GM23338 (cell line): ENCODE measurements at regions not wholly inside any gene's neighbourhood (a gene's known extent, or its start where the extent isn't known, plus 50 kb on each side); places are given as distances from the start of the nearest gene placed in this dataset.

Experiments
- ATAC-seq: fragments of 200-7000 bp; cut with Tn5 transposase; 3 replicates; pipeline ENCODE4 v1.9.1; 2020
- DNase-seq: peaks from one replicate; pipeline ENCODE4 v3.0.0-alpha.2; 2015; ENCODE audit warnings: low spot score
- H2AFZ ChIP-seq: fragments of 200-600 bp; sonication (generic); 2 replicates; pipeline ENCODE4 v1.8.0; 2016; ENCODE audit warnings: antibody characterized with exemption, mild to moderate bottlenecking, moderate library complexity
- H3F3A ChIP-seq: fragments of 200-600 bp; sonication (generic); replicated peaks from 2 replicates; pipeline ENCODE4 v1.8.0; 2017; ENCODE audit warnings: antibody characterized with exemption, mixed run types, low read depth
- H3K27ac ChIP-seq: fragments of 200-600 bp; sonication (generic); 2 replicates; pipeline ENCODE4 v1.6.1; 2016; ENCODE audit warnings: low read depth
- H3K27me3 ChIP-seq: fragments of 200-600 bp; sonication (generic); 2 replicates; pipeline ENCODE4 v1.8.0; 2016; ENCODE audit warnings: mild to moderate bottlenecking, mixed run types, moderate library complexity; ENCODE audit not compliant: insufficient read depth
- H3K36me3 ChIP-seq: fragments of 200-600 bp; sonication (generic); 2 replicates; pipeline ENCODE4 v1.8.0; 2016; ENCODE audit warnings: mild to moderate bottlenecking; ENCODE audit not compliant: insufficient read depth
- H3K4me1 ChIP-seq: fragments of 200-600 bp; sonication (generic); 2 replicates; pipeline ENCODE4 v1.8.0; 2016; ENCODE audit warnings: mild to moderate bottlenecking, moderate library complexity; ENCODE audit not compliant: insufficient read depth
- H3K4me2 ChIP-seq: fragments of 200-600 bp; sonication (generic); 2 replicates; pipeline ENCODE4 v1.7.1; 2017; ENCODE audit warnings: mixed run types
- H3K4me3 ChIP-seq: fragments of 200-600 bp; sonication (generic); 2 replicates; pipeline ENCODE4 v1.6.1; 2016; ENCODE audit warnings: mixed run types
- H3K79me2 ChIP-seq: fragments of 200-600 bp; sonication (generic); replicated peaks from 2 replicates; pipeline ENCODE4 v1.8.0; 2017; ENCODE audit warnings: mild to moderate bottlenecking; ENCODE audit not compliant: insufficient read depth
- H3K9me2 ChIP-seq: fragments of 200-600 bp; sonication (generic); 2 replicates; pipeline ENCODE4 v1.8.0; 2017; ENCODE audit not compliant: insufficient read depth
- H4K20me1 ChIP-seq: fragments of 200-600 bp; sonication (generic); replicated peaks from 2 replicates; pipeline ENCODE4 v1.8.0; 2017; ENCODE audit warnings: mild to moderate bottlenecking; ENCODE audit not compliant: insufficient read depth
- H3K27ac Mint-ChIP-seq: 2 replicates; pipeline ENCODE4 v1.8.0; 2020; ENCODE audit warnings: inconsistent platforms, mild to moderate bottlenecking, moderate library complexity, mixed read lengths
- H3K27me3 Mint-ChIP-seq: 3 replicates; pipeline ENCODE4 v1.8.0; 2022; ENCODE audit warnings: low read depth, mild to moderate bottlenecking, moderate library complexity, mixed read lengths, inconsistent platforms; ENCODE audit not compliant: insufficient read depth, poor library complexity
- H3K36me3 Mint-ChIP-seq: 3 replicates; pipeline ENCODE4 v1.8.0; 2021; ENCODE audit warnings: low read depth, mild to moderate bottlenecking, inconsistent platforms, moderate library complexity, mixed read lengths
- H3K4me1 Mint-ChIP-seq: 3 replicates; pipeline ENCODE4 v1.8.0; 2020; ENCODE audit warnings: mild to moderate bottlenecking, inconsistent platforms, mixed read lengths
- H3K4me3 Mint-ChIP-seq: 3 replicates; pipeline ENCODE4 v1.8.0; 2021; ENCODE audit warnings: moderate library complexity, mild to moderate bottlenecking, inconsistent platforms, mixed read lengths
- H3K9me3 Mint-ChIP-seq: 3 replicates; pipeline ENCODE4 v1.8.0; 2020; ENCODE audit warnings: moderate library complexity, mild to moderate bottlenecking, inconsistent platforms, mixed read lengths
- CREB1 ChIP-seq: fragments of 250-450 bp; sonication (Bioruptor Pico); IDR thresholded peaks from 2 replicates; pipeline ENCODE4 v1.5.0; 2020; ENCODE audit warnings: low read depth, mild to moderate bottlenecking, moderate library complexity
- EZH2 ChIP-seq: fragments of 200-600 bp; sonication (generic); IDR thresholded peaks from one replicate; pipeline ENCODE4 v1.8.0; 2017; ENCODE audit warnings: antibody characterized with exemption, mild to moderate bottlenecking, low read depth; ENCODE audit not compliant: unreplicated experiment
- EZH2phosphoT487 ChIP-seq: fragments of 200-600 bp; sonication (generic); IDR thresholded peaks from one replicate; pipeline ENCODE4 v1.8.1; 2018; ENCODE audit warnings: antibody characterized with exemption; ENCODE audit not compliant: unreplicated experiment
- JUNB ChIP-seq: IDR thresholded peaks from one replicate; pipeline ENCODE4 v1.6.1; 2016; ENCODE audit warnings: antibody characterized with exemption; ENCODE audit not compliant: unreplicated experiment
- NANOG ChIP-seq: IDR thresholded peaks from 2 replicates; pipeline ENCODE4 v1.6.1; 2016; ENCODE audit warnings: antibody characterized with exemption, borderline replicate concordance
- POLR2AphosphoS5 ChIP-seq: IDR thresholded peaks from 2 replicates; pipeline ENCODE4 v1.6.1; 2016; ENCODE audit warnings: antibody characterized with exemption, low read depth
- STAT1 ChIP-seq: IDR thresholded peaks from one replicate; pipeline ENCODE4 v1.6.1; 2016; ENCODE audit warnings: antibody characterized with exemption; ENCODE audit not compliant: unreplicated experiment
- ZNF114 ChIP-seq: fragments of 250-450 bp; sonication (Bioruptor Pico); IDR thresholded peaks from 2 replicates; pipeline ENCODE4 v1.5.0; 2020; ENCODE audit warnings: mild to moderate bottlenecking, moderate library complexity
- ZNF331 ChIP-seq: fragments of 250-450 bp; sonication (Bioruptor Pico); IDR thresholded peaks from 2 replicates; pipeline ENCODE4 v1.5.0; 2020; ENCODE audit warnings: low read depth, mild to moderate bottlenecking, moderate library complexity
- TF ChIP-seq, protein P1 (sequence below), 2 experiments: fragments of 200-600 bp in 1 of 2; sonication (generic) in 1 of 2; conservative IDR thresholded peaks; 2 replicates each; pipeline versions ENCODE4 v1.5.1 to v1.6.1; 2016 to 2017; ENCODE audit warnings: antibody characterized with exemption in 2 of 2, low read depth in 2 of 2, mild to moderate bottlenecking in 2 of 2, moderate library complexity in 1 of 2
- TF ChIP-seq, protein P2 (sequence below): IDR thresholded peaks from 2 replicates; pipeline ENCODE4 v1.6.1; 2016; ENCODE audit warnings: antibody characterized with exemption
- TF ChIP-seq, protein P3 (sequence below): IDR thresholded peaks from one replicate; pipeline ENCODE4 v1.6.1; 2018; ENCODE audit warnings: antibody characterized with exemption; ENCODE audit not compliant: unreplicated experiment

DNA sequence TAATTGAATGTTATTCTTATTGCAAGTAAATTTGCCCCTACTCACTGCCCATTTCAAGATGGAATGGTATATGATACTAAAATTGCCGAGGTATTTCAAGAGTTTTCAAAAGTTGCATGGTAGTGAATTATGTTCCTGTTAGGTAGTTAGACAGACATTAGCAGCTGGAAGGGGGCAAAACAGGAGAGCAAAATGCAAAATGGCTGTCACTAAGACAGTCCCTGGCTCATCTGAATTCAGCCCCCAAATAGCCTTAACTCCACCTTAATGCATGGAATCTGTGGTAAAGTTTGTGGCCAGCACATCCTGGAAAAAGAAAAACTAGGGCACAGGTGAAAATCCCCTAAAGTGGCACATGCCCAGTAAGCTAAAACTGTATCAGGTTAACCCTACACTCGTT lies 894.9 kb downstream of the NXPH1 start:
- no peak for TF ChIP-seq CREB1 (CRISPR knock-in tag)
- TF ChIP-seq EZH2, result no peak
- TF ChIP-seq POLR2AphosphoS5, result no peak
- TF ChIP-seq, protein P1, sequence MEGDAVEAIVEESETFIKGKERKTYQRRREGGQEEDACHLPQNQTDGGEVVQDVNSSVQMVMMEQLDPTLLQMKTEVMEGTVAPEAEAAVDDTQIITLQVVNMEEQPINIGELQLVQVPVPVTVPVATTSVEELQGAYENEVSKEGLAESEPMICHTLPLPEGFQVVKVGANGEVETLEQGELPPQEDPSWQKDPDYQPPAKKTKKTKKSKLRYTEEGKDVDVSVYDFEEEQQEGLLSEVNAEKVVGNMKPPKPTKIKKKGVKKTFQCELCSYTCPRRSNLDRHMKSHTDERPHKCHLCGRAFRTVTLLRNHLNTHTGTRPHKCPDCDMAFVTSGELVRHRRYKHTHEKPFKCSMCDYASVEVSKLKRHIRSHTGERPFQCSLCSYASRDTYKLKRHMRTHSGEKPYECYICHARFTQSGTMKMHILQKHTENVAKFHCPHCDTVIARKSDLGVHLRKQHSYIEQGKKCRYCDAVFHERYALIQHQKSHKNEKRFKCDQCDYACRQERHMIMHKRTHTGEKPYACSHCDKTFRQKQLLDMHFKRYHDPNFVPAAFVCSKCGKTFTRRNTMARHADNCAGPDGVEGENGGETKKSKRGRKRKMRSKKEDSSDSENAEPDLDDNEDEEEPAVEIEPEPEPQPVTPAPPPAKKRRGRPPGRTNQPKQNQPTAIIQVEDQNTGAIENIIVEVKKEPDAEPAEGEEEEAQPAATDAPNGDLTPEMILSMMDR (conservative IDR thresholded peaks at IDR 0.05; ENCODE audit: low read depth in 2 of 2), result no peak
- TF ChIP-seq JUNB, result no peak
- TF ChIP-seq, protein P2, sequence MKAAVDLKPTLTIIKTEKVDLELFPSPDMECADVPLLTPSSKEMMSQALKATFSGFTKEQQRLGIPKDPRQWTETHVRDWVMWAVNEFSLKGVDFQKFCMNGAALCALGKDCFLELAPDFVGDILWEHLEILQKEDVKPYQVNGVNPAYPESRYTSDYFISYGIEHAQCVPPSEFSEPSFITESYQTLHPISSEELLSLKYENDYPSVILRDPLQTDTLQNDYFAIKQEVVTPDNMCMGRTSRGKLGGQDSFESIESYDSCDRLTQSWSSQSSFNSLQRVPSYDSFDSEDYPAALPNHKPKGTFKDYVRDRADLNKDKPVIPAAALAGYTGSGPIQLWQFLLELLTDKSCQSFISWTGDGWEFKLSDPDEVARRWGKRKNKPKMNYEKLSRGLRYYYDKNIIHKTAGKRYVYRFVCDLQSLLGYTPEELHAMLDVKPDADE, result no peak
- no peak for TF ChIP-seq STAT1
- TF ChIP-seq ZNF331 (CRISPR knock-in tag), result no peak
- no peak for TF ChIP-seq ZNF114 (CRISPR knock-in tag)
- ATAC-seq, result no peak
- Histone ChIP-seq H4K20me1 (no peaks in the 10 kb centered on the region), H3K9me2 (peaks cover 8% of the 10 kb centered on the region; the same call in 1 of the 2 replicates), H3K27me3 (no peaks in the 10 kb centered on the region), H3K4me3 (no peak overlapping the region), H3K27ac (no peak overlapping the region), H3K4me1 (no peaks in the 10 kb centered on the region), H3F3A (no peaks in the 10 kb centered on the region), H3K36me3 (no peaks in the 10 kb centered on the region), H2AFZ (no peak overlapping the region), H3K4me2 (no peak overlapping the region), H3K79me2 (no peaks in the 10 kb centered on the region)
- Mint-ChIP-seq H3K27ac (no peak overlapping the region), H3K27me3 (no peaks in the 10 kb centered on the region), H3K36me3 (no peaks in the 10 kb centered on the region), H3K9me3 (no peaks in the 10 kb centered on the region; the same call in 2 of the 3 replicates), H3K4me1 (no peaks in the 10 kb centered on the region), H3K4me3 (no peak overlapping the region)
- no peak for DNase-seq

DNA sequence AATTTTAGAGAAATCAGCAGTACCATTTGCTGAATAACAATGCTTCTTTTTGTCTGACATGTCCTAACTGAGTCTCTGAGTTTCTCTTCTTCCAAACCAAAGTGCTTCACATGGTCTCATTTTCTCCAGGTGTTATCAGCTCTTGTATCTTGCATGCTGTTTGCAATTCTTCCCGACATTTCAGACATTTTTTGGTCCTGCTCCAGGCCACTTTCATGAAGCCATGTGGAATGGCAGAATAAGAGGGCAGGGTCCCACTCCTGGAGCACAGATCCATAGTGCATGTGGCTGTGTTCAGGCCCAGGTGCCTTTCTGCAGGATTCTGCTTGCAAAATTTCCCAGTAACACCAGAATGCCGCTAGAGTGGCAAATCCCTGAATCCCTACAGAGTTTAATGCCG lies 916.2 kb downstream of the NXPH1 start:
- Mint-ChIP-seq H3K27me3 (no peaks in the 10 kb centered on the region), H3K4me3 (no peak overlapping the region), H3K27ac (no peak overlapping the region), H3K36me3 (no peaks in the 10 kb centered on the region), H3K4me1 (peaks cover 6% of the 10 kb centered on the region; the same call in 2 of the 3 replicates), H3K9me3 (no peaks in the 10 kb centered on the region)
- H2AFZ ChIP-seq, result peak overlapping the region; percentile 39; the same call in 1 of the 2 replicates
- H3K27me3 ChIP-seq, result no peaks in the 10 kb centered on the region
- no peaks in the 10 kb centered on the region for H3F3A ChIP-seq
- no peaks in the 10 kb centered on the region for H3K9me2 ChIP-seq
- no peaks in the 10 kb centered on the region for H3K36me3 ChIP-seq
- no peak overlapping the region for H3K27ac ChIP-seq
- DNase-seq (no peak), ATAC-seq (no peak)
- no peaks in the 10 kb centered on the region for H3K79me2 ChIP-seq
- TF ChIP-seq, protein P1 (conservative IDR thresholded peaks at IDR 0.05; ENCODE audit: low read depth in 2 of 2), result no peak
- TF ChIP-seq ZNF331 (CRISPR knock-in tag), result no peak
- TF ChIP-seq, protein P3, sequence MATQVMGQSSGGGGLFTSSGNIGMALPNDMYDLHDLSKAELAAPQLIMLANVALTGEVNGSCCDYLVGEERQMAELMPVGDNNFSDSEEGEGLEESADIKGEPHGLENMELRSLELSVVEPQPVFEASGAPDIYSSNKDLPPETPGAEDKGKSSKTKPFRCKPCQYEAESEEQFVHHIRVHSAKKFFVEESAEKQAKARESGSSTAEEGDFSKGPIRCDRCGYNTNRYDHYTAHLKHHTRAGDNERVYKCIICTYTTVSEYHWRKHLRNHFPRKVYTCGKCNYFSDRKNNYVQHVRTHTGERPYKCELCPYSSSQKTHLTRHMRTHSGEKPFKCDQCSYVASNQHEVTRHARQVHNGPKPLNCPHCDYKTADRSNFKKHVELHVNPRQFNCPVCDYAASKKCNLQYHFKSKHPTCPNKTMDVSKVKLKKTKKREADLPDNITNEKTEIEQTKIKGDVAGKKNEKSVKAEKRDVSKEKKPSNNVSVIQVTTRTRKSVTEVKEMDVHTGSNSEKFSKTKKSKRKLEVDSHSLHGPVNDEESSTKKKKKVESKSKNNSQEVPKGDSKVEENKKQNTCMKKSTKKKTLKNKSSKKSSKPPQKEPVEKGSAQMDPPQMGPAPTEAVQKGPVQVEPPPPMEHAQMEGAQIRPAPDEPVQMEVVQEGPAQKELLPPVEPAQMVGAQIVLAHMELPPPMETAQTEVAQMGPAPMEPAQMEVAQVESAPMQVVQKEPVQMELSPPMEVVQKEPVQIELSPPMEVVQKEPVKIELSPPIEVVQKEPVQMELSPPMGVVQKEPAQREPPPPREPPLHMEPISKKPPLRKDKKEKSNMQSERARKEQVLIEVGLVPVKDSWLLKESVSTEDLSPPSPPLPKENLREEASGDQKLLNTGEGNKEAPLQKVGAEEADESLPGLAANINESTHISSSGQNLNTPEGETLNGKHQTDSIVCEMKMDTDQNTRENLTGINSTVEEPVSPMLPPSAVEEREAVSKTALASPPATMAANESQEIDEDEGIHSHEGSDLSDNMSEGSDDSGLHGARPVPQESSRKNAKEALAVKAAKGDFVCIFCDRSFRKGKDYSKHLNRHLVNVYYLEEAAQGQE, result no peak
- no peak for TF ChIP-seq EZH2phosphoT487
- no peak for TF ChIP-seq EZH2
- TF ChIP-seq STAT1, result no peak
- TF ChIP-seq, protein P2, result no peak
- TF ChIP-seq JUNB, result no peak
- no peak for TF ChIP-seq CREB1 (CRISPR knock-in tag)
- TF ChIP-seq ZNF114 (CRISPR knock-in tag), result no peak
- no peak for TF ChIP-seq NANOG
- no peak overlapping the region for H3K4me3 ChIP-seq
- H3K4me1 ChIP-seq, result peaks cover 3% of the 10 kb centered on the region; the same call in 1 of the 2 replicates
- no peak overlapping the region for H3K4me2 ChIP-seq
- H4K20me1 ChIP-seq, result no peaks in the 10 kb centered on the region
